ENCODE measurements at regions not wholly inside any gene's neighbourhood (a gene's known extent, or its start where the extent isn't known, plus 50 kb on each side); places are given as distances from the start of the nearest gene placed in this dataset.

DNA sequence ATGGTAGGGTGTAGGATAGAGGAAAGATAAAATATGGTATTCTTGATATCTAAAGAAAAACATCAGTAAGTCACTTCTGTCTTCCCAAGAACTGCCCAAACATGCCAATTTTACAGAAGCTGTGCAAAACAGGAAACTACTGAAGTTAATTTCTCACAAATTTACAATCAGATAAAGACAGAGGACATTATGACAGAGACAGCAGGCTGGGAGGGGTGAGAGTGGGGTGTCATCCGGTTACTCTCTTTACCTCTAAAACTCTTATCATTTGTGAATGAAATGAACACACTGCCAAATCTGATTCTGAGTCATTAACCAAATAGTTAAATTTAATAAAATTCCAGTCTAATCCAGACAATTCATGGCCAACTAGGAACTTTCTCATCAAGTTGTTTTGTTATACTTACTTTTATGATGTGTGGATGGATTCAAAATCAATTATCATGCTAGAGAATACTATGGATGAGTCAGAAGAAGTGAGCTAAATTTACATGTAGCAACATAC lies 323.2 kb upstream of the MEX3C start (continued):
- TF ChIP-seq, protein P1, sequence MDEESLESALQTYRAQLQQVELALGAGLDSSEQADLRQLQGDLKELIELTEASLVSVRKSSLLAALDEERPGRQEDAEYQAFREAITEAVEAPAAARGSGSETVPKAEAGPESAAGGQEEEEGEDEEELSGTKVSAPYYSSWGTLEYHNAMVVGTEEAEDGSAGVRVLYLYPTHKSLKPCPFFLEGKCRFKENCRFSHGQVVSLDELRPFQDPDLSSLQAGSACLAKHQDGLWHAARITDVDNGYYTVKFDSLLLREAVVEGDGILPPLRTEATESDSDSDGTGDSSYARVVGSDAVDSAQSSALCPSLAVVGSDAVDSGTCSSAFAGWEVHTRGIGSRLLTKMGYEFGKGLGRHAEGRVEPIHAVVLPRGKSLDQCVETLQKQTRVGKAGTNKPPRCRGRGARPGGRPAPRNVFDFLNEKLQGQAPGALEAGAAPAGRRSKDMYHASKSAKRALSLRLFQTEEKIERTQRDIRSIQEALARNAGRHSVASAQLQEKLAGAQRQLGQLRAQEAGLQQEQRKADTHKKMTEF (CRISPR knock-in tag; IDR thresholded peaks at IDR 0.05), result no peak
- TF ChIP-seq KDM5A (IDR thresholded peaks at IDR 0.05; ENCODE audit: borderline replicate concordance, low read length), result no peak

DNA sequence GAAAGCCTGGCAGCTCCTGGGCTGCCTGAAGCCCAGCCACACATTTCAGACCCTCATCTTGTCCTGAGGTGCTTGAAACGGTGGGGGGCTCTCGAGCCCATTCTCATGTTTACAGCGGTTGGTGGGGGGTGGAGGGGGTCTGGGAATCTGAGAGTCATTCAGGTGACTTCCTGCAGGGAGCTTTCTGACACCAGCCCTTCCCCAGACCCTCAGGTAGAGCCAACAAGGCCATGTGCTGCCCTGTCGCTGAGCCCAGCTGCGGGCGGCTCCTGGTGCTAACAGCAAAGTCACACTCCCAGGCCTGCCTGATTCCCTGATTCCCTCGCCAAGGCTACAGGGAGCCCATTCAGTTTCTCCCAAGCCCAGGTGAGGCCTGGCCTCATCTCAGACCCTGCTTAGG lies 324.9 kb upstream of the MEX3C start:
- no peak for TF ChIP-seq MIER3 (CRISPR knock-in tag; IDR thresholded peaks at IDR 0.05; ENCODE audit: borderline replicate concordance)
- no peak for TF ChIP-seq MYC (CRISPR knock-in tag; IDR thresholded peaks at IDR 0.05; ENCODE audit: borderline replicate concordance)
- TF ChIP-seq, protein P2, sequence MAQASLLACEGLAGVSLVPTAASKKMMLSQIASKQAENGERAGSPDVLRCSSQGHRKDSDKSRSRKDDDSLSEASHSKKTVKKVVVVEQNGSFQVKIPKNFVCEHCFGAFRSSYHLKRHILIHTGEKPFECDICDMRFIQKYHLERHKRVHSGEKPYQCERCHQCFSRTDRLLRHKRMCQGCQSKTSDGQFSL (CRISPR knock-in tag; IDR thresholded peaks at IDR 0.05), result no peak
- no peak for TF ChIP-seq GTF2F1 (IDR thresholded peaks at IDR 0.05; ENCODE audit: low read length)
- TF ChIP-seq MIER2 (CRISPR knock-in tag; IDR thresholded peaks at IDR 0.05), result no peak
- TF ChIP-seq ZNF33A (CRISPR knock-in tag; IDR thresholded peaks at IDR 0.05; ENCODE audit: borderline replicate concordance), result no peak
- TF ChIP-seq, protein P3, sequence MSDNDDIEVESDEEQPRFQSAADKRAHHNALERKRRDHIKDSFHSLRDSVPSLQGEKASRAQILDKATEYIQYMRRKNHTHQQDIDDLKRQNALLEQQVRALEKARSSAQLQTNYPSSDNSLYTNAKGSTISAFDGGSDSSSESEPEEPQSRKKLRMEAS (IDR thresholded peaks at IDR 0.05), result no peak
- no peak for TF ChIP-seq ZSCAN25 (CRISPR knock-in tag; IDR thresholded peaks at IDR 0.05)
- no peak for TF ChIP-seq NR3C1 (CRISPR knock-in tag; IDR thresholded peaks at IDR 0.05)
- TF ChIP-seq POLR2AphosphoS2 (IDR thresholded peaks at IDR 0.05; ENCODE audit: low read depth, low read length), result no peak
- TF ChIP-seq SP140L (CRISPR knock-in tag; IDR thresholded peaks at IDR 0.05; ENCODE audit: borderline replicate concordance), result no peak
- no peak for TF ChIP-seq ZNF598 (CRISPR knock-in tag; IDR thresholded peaks at IDR 0.05; ENCODE audit: borderline replicate concordance)
- TF ChIP-seq HMGA1 (CRISPR knock-in tag; conservative IDR thresholded peaks at IDR 0.05), result no peak
- TF ChIP-seq ZKSCAN8 (CRISPR knock-in tag; IDR thresholded peaks at IDR 0.05; ENCODE audit: borderline replicate concordance), result no peak
- TF ChIP-seq, protein P4, sequence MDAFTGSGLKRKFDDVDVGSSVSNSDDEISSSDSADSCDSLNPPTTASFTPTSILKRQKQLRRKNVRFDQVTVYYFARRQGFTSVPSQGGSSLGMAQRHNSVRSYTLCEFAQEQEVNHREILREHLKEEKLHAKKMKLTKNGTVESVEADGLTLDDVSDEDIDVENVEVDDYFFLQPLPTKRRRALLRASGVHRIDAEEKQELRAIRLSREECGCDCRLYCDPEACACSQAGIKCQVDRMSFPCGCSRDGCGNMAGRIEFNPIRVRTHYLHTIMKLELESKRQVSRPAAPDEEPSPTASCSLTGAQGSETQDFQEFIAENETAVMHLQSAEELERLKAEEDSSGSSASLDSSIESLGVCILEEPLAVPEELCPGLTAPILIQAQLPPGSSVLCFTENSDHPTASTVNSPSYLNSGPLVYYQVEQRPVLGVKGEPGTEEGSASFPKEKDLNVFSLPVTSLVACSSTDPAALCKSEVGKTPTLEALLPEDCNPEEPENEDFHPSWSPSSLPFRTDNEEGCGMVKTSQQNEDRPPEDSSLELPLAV (CRISPR knock-in tag; conservative IDR thresholded peaks at IDR 0.05; ENCODE audit: low read depth), result no peak
- Histone ChIP-seq H3K36me3 (replicated peaks in 1 of 2; ENCODE audit: control insufficient read depth in 1 of 2, insufficient read depth in 2 of 2, low read length in 2 of 2) (no peaks in the 10 kb centered on the region), H4K20me1 (ENCODE audit: insufficient read depth, low read length) (no peaks in the 10 kb centered on the region), H2AFZ (ENCODE audit: low read length) (no peak overlapping the region), H3K9me3 (ENCODE audit: low read length) (no peaks in the 10 kb centered on the region), H3K4me3 (replicated peaks in 1 of 3; ENCODE audit: insufficient read depth in 1 of 3, low read depth in 2 of 3, low read length in 3 of 3) (no peak overlapping the region), H3K27ac (ENCODE audit: extremely low read length, insufficient read depth, low read length) (no peak overlapping the region), H3K9ac (ENCODE audit: insufficient read depth, low read depth, low read length) (no peak overlapping the region), H3K4me1 (ENCODE audit: insufficient read depth, low read length) (no peaks in the 10 kb centered on the region), H3K79me2 (ENCODE audit: insufficient read depth, low read length) (no peaks in the 10 kb centered on the region), H3K4me2 (ENCODE audit: low read depth, low read length) (no peak overlapping the region), H3K27me3 (ENCODE audit: control insufficient read depth in 1 of 2, insufficient read depth in 2 of 2, low read length in 2 of 2) (no peaks in the 10 kb centered on the region; a peak in 1 of 5 replicates)
- BruUV-seq (replicated peaks), result no TSS peak
- in situ Hi-C loops (cut with HindIII; ENCODE audit: extremely low pct_ligation_motif_present, low pct_unique_long_range_greater_than_20kb) (no loop called here), intact Hi-C loops (cut with micrococcal nuclease; ENCODE audit: unreplicated experiment) (no loop called here)
- ATAC-seq, result no peak
- no peak for FAIRE-seq
- ChIA-PET CTCF (ENCODE audit: low intra/inter-chr PET ratio, low total read pairs) (no interaction called here), POLR2A (no interaction called here)
- WGBS (ENCODE audit: low lambda C conversion rate), result 17% methylated on average over 4 of the region's 7 CpGs
- no peak for DNase-seq (ENCODE audit: low spot score)

All from HepG2 (cell line).